ENCODE measurements at regions not wholly inside any gene's neighbourhood (a gene's known extent, or its start where the extent isn't known, plus 50 kb on each side); places are given as distances from the start of the nearest gene placed in this dataset.
"Not testable (repeated sequence)": the region's sequence is repeated elsewhere in the genome, so short reads cannot be mapped to it uniquely, and the experiment has no call there.

DNA sequence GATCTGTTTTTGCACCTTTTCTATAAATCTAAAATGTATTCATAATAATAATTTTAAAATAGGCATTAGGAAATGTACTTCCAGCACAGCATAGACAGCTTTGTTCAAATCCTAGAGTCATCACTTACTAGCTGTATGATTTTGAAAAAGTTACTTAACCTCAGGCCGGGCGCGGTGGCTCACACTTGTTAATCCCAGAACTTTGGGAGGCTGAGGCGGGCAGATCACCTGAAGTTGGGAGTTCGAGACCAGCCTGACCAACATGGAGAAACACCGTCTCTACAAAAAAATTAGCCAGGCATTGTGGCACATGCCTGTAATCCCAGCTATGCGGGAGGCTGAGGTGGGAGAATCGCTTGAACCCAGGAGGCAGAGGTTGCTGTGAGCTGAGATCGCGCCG, 161.7 kb upstream of the UBE2E3 start:
- H3K27me3 Mint-ChIP-seq; H3K4me3 Mint-ChIP-seq; DNase-seq; H3K36me3 Mint-ChIP-seq (ENCODE audit: low read depth); H3K27ac Mint-ChIP-seq; H3K4me1 Mint-ChIP-seq; H3K9me3 ChIP-seq (ENCODE audit: control insufficient read depth, low read length, poor library complexity, severe bottlenecking); ATAC-seq: not testable (repeated sequence)

DNA sequence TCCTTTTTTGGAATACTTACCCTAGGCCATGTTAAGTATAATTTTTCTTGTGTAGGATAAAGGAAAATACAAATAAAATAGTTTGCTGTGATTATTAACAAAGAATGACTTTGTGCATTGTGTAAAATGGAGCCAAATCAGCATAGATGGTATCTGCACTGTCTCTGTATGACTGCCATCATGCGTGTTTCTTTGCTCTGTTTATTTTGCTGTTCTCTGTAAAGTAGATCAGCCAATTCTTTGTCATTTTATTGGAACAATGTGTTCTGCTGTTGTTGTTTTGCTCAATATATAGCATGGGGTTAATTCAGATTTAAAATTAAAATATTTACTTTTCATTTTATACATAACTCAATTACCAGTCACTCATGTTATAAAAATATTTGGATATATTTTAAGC, 181.3 kb upstream of the UBE2E3 start:
- Mint-ChIP-seq H3K4me3 (no peak overlapping the region), H3K36me3 (ENCODE audit: low read depth) (no peaks in the 10 kb centered on the region), H3K27me3 (peaks cover 9% of the 10 kb centered on the region), H3K27ac (no peak overlapping the region), H3K4me1 (no peaks in the 10 kb centered on the region)
- H3K9me3 ChIP-seq (ENCODE audit: control insufficient read depth, low read length, poor library complexity, severe bottlenecking), result no peaks in the 10 kb centered on the region
- DNase-seq (no peak), ATAC-seq (no peak)

DNA sequence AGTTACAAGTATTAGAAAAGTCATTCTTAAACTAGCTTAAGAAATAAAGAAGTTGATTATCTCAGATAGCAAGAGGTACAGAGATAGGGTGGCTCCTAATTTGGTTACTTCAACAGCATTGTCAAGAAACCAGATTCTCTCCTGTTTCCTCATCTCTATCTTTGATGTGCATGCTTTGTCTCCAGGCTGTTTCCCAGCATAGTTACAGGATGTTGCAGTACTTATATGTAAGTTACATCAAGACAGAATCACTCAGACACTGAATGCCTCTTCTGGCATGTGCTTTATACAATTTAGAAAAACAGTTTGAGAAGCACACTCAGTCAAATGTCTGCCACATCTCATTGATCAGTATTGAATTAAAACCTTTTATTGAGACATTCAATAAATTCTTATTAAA, 189.5 kb upstream of the UBE2E3 start:
- Mint-ChIP-seq H3K27ac (no peak overlapping the region), H3K4me3 (no peak overlapping the region), H3K36me3 (ENCODE audit: low read depth) (no peaks in the 10 kb centered on the region), H3K27me3 (peaks cover 24% of the 10 kb centered on the region), H3K4me1 (no peaks in the 10 kb centered on the region)
- ATAC-seq (no peak), DNase-seq (no peak)
- H3K9me3 ChIP-seq (ENCODE audit: control insufficient read depth, low read length, poor library complexity, severe bottlenecking), result no peaks in the 10 kb centered on the region

DNA sequence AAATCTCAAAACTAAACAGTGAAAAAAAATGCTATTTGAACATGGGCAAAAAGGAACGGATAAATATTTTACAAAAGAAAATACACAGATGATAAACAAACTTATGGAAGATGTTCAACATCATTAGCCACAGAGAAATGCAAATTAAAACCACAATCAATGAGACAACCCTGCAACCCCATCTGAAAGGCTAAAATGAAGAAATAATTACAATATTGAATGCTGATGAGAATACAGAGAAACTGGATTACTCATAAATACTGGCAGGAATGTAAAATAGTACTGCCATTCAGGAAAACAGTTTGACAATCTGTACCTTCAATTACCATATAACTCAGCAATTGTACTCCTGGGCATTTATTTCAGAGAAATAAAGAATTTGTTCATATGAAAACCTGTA, 193.1 kb upstream of the UBE2E3 start:
- H3K9me3 ChIP-seq (ENCODE audit: control insufficient read depth, low read length, poor library complexity, severe bottlenecking), result no peaks in the 10 kb centered on the region
- H3K4me1 Mint-ChIP-seq, result no peaks in the 10 kb centered on the region
- H3K27ac Mint-ChIP-seq, result no peak overlapping the region
- ATAC-seq (no peak), DNase-seq (no peak)
- peaks cover 18% of the 10 kb centered on the region for H3K27me3 Mint-ChIP-seq
- no peaks in the 10 kb centered on the region for H3K36me3 Mint-ChIP-seq (ENCODE audit: low read depth)
- H3K4me3 Mint-ChIP-seq, result no peak overlapping the region

DNA sequence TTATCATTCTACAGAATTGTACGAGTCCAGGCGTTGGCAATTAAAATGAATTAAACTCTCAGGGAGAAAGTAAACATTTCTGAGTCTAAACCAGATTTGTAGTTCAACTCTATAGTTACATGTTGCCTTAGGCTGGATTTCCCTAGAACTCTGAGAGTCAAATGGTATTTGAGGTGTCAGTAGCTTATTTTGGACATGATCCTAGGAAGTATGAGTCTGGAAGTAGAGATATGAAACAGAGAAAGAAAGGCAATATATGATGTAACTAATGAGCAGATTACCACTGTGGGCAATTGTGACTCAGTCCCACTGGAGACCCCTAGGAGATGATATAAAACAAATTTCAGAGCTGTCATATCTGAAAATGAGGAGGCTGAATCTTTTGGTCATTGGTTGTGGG, 199.1 kb upstream of the UBE2E3 start:
- no peak for DNase-seq
- Mint-ChIP-seq H3K36me3 (ENCODE audit: low read depth) (no peaks in the 10 kb centered on the region), H3K27ac (no peak overlapping the region), H3K4me1 (no peaks in the 10 kb centered on the region), H3K27me3 (no peaks in the 10 kb centered on the region), H3K4me3 (no peak overlapping the region)
- H3K9me3 ChIP-seq (ENCODE audit: control insufficient read depth, low read length, poor library complexity, severe bottlenecking), result no peaks in the 10 kb centered on the region
- no peak for ATAC-seq

DNA sequence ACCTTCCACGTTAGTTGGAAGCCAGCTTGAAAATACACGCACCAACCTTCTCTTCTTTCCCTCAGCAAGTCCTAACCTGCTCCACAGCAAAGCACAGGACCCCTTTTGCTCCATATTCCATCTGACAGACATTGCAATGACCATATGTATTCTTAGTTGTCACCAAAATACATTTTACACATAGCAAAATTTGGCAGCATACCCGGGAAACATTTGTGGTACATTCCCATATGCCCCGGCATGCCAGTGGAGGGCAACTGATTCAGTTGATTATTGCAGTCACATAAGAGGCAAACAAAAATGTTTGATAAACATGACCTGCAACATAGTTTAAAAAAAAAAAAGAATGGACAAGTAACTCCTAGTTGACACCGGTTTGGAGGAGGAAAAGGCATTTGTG, 202.1 kb upstream of the UBE2E3 start:
- no peaks in the 10 kb centered on the region for H3K9me3 ChIP-seq (ENCODE audit: control insufficient read depth, low read length, poor library complexity, severe bottlenecking)
- Mint-ChIP-seq H3K27me3 (no peaks in the 10 kb centered on the region), H3K4me3 (no peak overlapping the region), H3K27ac (no peak overlapping the region), H3K4me1 (no peaks in the 10 kb centered on the region), H3K36me3 (ENCODE audit: low read depth) (no peaks in the 10 kb centered on the region)
- DNase-seq (no peak), ATAC-seq (no peak)

DNA sequence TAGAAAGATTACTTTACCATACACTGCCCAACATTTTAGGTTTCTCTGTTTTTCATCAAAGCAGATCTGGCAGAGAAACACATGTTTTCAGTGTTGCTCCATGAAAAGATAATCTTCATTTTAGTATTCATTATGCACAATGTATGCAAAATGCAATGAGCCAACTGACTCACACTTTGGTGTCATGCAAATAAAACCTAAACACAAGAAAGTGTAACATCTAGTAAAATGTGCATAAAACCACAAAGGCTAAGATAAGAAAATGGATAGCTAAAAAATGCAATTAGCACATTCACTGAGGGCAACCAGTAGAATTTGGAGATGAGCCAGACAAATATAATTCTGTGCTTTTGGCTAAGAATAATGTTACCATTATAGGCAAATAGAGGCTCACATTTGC, 203.5 kb upstream of the UBE2E3 start:
- Mint-ChIP-seq H3K27me3 (no peaks in the 10 kb centered on the region), H3K4me1 (no peaks in the 10 kb centered on the region), H3K27ac (no peak overlapping the region), H3K36me3 (ENCODE audit: low read depth) (no peaks in the 10 kb centered on the region), H3K4me3 (no peak overlapping the region)
- no peak for DNase-seq
- ATAC-seq, result no peak
- no peaks in the 10 kb centered on the region for H3K9me3 ChIP-seq (ENCODE audit: control insufficient read depth, low read length, poor library complexity, severe bottlenecking)

DNA sequence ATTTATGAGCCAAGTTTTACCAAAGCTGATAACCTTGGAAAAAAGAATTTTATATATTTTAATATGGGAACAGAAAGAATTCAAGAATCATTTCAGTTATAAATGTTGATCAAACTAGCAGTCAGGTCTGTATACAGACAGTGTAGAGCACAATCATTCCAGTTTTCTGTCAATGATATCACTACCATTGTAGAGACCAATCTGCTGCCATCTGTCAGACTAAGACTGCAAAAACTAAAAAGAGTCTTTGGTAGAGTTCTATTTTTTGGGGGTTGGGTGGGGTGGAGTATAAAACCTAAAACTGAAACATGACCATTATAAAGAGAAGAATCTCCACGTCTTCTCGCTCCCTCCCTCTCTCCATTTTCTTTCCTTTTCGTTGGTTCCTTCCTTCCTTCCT, 204.7 kb upstream of the UBE2E3 start:
- no peaks in the 10 kb centered on the region for H3K4me1 Mint-ChIP-seq
- H3K36me3 Mint-ChIP-seq (ENCODE audit: low read depth), result no peaks in the 10 kb centered on the region
- no peak for ATAC-seq
- no peak overlapping the region for H3K4me3 Mint-ChIP-seq
- H3K9me3 ChIP-seq (ENCODE audit: control insufficient read depth, low read length, poor library complexity, severe bottlenecking), result no peaks in the 10 kb centered on the region
- DNase-seq, result no peak
- H3K27ac Mint-ChIP-seq, result no peak overlapping the region
- H3K27me3 Mint-ChIP-seq, result no peaks in the 10 kb centered on the region

DNA sequence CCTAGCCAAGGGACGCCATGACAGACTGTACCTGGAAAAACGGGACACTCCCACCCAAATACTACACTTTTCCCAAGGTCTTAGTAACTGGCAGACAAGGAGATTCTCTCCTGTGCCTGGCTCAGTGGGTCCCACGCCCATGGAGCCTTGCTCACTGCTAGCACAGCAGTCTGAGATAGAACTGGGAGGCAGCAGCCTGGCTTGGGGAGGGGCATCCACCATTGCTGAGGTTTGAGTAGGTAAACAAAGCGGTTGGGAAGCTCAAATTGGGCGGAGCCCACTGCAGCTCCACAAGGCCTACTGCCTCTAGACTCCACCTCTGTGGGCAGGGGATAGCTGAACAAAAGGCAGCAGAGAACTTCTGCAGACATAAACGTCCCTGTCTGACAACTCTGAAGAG, 215.1 kb upstream of the UBE2E3 start:
- H3K9me3 ChIP-seq (ENCODE audit: control insufficient read depth, low read length, poor library complexity, severe bottlenecking); H3K36me3 Mint-ChIP-seq (ENCODE audit: low read depth); H3K27ac Mint-ChIP-seq; H3K4me1 Mint-ChIP-seq; ATAC-seq; H3K4me3 Mint-ChIP-seq; DNase-seq: not testable (repeated sequence)
- peaks cover 46% of the 10 kb centered on the region for H3K27me3 Mint-ChIP-seq

DNA sequence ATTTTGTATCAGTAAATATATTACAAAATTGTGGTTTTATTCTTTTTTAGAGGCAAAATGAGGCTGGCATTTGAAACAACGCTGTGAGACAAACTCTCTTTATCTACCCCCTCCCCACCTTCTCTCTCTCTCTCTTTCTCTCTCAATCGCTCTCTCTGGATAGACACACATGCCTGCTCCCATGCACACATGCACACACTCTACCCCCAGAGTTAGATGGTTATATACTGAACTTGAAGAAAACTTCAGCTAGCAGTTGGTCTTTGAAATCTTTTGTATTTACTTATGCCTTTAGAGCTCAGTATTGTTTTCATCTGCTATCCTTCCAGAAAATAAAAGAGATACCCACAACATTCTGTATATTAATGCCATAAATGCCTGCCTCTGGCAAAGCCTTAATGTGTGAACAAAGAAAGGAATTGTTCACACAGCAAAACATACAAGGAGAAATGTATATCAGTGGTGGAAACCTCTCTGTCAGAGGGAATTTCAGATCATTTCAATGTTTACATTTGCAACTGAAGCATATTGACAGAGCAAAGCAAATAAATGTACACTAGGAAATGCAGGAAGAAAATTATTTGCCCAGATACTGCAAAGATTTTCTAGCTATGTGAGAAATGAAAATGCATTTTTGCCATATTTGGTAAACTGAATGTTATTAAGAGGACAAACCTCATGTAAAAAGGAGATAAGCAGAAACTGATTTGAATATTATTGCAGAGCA, 217.0 kb upstream of the UBE2E3 start:
- H3K4me1 Mint-ChIP-seq, result no peaks in the 10 kb centered on the region
- ATAC-seq, result no peak
- H3K27ac Mint-ChIP-seq, result no peak overlapping the region
- H3K36me3 Mint-ChIP-seq (ENCODE audit: low read depth), result no peaks in the 10 kb centered on the region
- DNase-seq, result no peak
- no peaks in the 10 kb centered on the region for H3K9me3 ChIP-seq (ENCODE audit: control insufficient read depth, low read length, poor library complexity, severe bottlenecking)
- peaks cover 46% of the 10 kb centered on the region for H3K27me3 Mint-ChIP-seq
- H3K4me3 Mint-ChIP-seq, result no peak overlapping the region

DNA sequence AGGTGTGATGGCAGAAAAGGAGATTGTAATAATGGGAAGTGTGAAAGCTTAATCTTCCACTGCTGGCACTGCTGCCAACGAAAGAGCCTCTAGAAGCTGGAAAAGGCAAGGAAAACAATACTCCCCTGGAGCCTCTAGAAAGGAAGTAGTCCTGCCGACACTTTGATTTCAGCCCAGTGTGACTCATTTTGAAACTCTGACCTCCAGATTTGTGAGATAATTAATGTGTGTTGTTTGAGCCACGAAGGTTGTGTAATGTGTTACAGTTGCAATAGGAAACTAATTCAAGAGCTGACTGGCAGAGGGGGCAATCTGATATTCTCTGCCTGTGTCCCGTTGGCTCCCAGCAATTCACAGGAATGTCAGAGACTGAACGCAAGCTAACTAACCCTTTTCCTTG, 219.2 kb upstream of the UBE2E3 start:
- no peaks in the 10 kb centered on the region for H3K9me3 ChIP-seq (ENCODE audit: control insufficient read depth, low read length, poor library complexity, severe bottlenecking)
- Mint-ChIP-seq H3K27me3 (peaks cover 42% of the 10 kb centered on the region), H3K36me3 (ENCODE audit: low read depth) (no peaks in the 10 kb centered on the region), H3K4me3 (no peak overlapping the region), H3K27ac (no peak overlapping the region), H3K4me1 (no peaks in the 10 kb centered on the region)
- no peak for DNase-seq
- no peak for ATAC-seq

DNA sequence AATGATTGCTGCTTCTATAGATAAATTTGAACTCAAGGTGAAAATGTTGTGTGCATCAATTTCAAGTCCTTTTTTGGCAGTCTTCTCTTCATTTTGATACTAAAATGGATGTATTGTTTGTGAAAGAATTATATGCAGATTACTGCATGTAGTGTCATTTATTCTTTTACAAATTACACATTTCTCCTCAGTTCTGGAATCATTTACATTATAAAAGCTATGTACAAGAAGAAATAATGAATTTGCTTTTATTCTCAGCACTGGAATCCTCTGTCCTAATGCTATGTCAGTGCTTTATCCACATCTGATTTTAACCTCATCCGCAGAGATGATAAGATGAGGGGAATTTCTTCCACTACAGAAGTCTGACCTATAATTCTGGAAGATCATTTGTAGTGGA, 220.8 kb upstream of the UBE2E3 start:
- H3K9me3 ChIP-seq (ENCODE audit: control insufficient read depth, low read length, poor library complexity, severe bottlenecking), result no peaks in the 10 kb centered on the region
- ATAC-seq (no peak), DNase-seq (no peak)
- no peaks in the 10 kb centered on the region for H3K4me1 Mint-ChIP-seq
- H3K36me3 Mint-ChIP-seq (ENCODE audit: low read depth), result no peaks in the 10 kb centered on the region
- no peak overlapping the region for H3K27ac Mint-ChIP-seq
- no peak overlapping the region for H3K4me3 Mint-ChIP-seq
- peaks cover 37% of the 10 kb centered on the region for H3K27me3 Mint-ChIP-seq

DNA sequence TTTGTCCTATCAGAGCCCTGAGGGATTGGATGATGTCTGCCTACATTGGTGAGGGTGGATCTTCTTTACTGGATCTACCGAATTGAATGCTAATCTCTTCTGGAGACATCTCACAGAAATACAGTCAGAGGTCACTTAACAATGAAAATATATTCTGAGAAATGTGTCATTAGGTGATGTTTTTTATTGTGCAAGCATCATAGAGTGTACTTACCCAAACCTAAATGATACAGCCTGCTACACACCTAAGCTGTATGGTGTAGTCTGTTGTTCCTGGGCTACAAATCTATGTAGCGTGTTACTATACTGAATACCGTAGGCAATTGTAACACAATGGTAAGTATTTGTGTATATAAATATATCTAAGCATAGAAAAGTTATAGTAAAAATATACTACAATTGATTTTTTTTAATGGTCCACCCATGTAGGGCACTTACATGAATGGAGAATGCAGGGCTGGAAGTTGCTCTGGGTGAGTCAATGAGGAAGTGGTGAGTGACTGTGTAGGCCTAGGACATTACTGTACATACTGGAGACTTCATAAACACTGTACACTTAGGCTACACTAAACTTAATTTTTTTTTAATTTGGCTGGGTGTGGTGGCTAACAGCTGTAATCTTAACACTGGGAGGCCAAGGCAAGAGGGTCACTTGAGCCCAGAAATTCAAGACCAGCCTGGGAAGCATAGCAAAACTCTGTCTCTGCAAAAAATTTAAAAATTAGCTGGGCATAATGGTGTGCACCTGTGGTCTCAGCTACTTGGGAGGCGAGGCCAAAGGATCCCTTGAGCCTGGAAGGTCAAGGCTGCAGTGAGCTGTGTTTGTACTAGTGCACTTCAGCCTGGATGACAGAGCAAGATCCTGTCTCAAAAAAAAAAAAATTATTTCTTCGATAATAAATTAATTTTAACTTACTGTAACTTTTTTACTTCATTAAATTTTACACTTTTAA, 226.3 kb upstream of the UBE2E3 start:
- Mint-ChIP-seq H3K4me1 (no peaks in the 10 kb centered on the region), H3K27ac (no peak overlapping the region), H3K4me3 (no peak overlapping the region), H3K27me3 (peaks cover 11% of the 10 kb centered on the region), H3K36me3 (ENCODE audit: low read depth) (no peaks in the 10 kb centered on the region)
- no peak for DNase-seq
- H3K9me3 ChIP-seq (ENCODE audit: control insufficient read depth, low read length, poor library complexity, severe bottlenecking), result no peaks in the 10 kb centered on the region
- ATAC-seq, result no peak

Data from T-helper 17 cell (primary cell).